ENCODE measurements at regions not wholly inside any gene's neighbourhood (a gene's known extent, or its start where the extent isn't known, plus 50 kb on each side); places are given as distances from the start of the nearest gene placed in this dataset.

- Mint-ChIP-seq H3K36me3 (ENCODE audit: low read depth) (peaks cover 8% of the 10 kb centered on the region), H3K27ac (no peak overlapping the region), H3K9me3 (no peaks in the 10 kb centered on the region), H3K27me3 (ENCODE audit: low read depth) (no peaks in the 10 kb centered on the region), H3K4me3 (no peak overlapping the region), H3K4me1 (no peaks in the 10 kb centered on the region)
- TF ChIP-seq CTCF (IDR thresholded peaks at IDR 0.05; ENCODE audit: unreplicated experiment in 3 of 3), result no peak
These were observed 210.1 kb downstream of the PCDH7 start for GRCh38 chr4:30930276-30930675.

GRCh38 chr4:30932581-30932980 lies 212.4 kb downstream of the PCDH7 start:
- Mint-ChIP-seq H3K36me3 (ENCODE audit: low read depth) (no peaks in the 10 kb centered on the region), H3K27me3 (ENCODE audit: low read depth) (no peaks in the 10 kb centered on the region), H3K27ac (no peak overlapping the region), H3K9me3 (no peaks in the 10 kb centered on the region), H3K4me3 (no peak overlapping the region), H3K4me1 (no peaks in the 10 kb centered on the region)
- TF ChIP-seq CTCF (IDR thresholded peaks at IDR 0.05; ENCODE audit: unreplicated experiment in 3 of 3), result no peak

GRCh38 chr4:30939069-30939468 lies 218.9 kb downstream of the PCDH7 start:
- H3K9me3 Mint-ChIP-seq, result no peaks in the 10 kb centered on the region
- TF ChIP-seq CTCF (IDR thresholded peaks at IDR 0.05; ENCODE audit: unreplicated experiment in 3 of 3), result no peak
- no peaks in the 10 kb centered on the region for H3K4me1 Mint-ChIP-seq
- no peaks in the 10 kb centered on the region for H3K36me3 Mint-ChIP-seq (ENCODE audit: low read depth)
- H3K4me3 Mint-ChIP-seq, result no peak overlapping the region
- no peaks in the 10 kb centered on the region for H3K27me3 Mint-ChIP-seq (ENCODE audit: low read depth)
- H3K27ac Mint-ChIP-seq, result no peak overlapping the region

GRCh38 chr4:30939684-30940083 lies 219.5 kb downstream of the PCDH7 start:
- H3K36me3 Mint-ChIP-seq (ENCODE audit: low read depth), result no peaks in the 10 kb centered on the region
- no peaks in the 10 kb centered on the region for H3K4me1 Mint-ChIP-seq
- no peaks in the 10 kb centered on the region for H3K27me3 Mint-ChIP-seq (ENCODE audit: low read depth)
- TF ChIP-seq CTCF (IDR thresholded peaks at IDR 0.05; ENCODE audit: unreplicated experiment in 3 of 3), result no peak
- H3K27ac Mint-ChIP-seq, result no peak overlapping the region
- H3K9me3 Mint-ChIP-seq, result no peaks in the 10 kb centered on the region
- H3K4me3 Mint-ChIP-seq, result no peak overlapping the region

GRCh38 chr4:30941641-30942040 lies 221.5 kb downstream of the PCDH7 start:
- Mint-ChIP-seq H3K4me3 (no peak overlapping the region), H3K9me3 (no peaks in the 10 kb centered on the region), H3K27me3 (ENCODE audit: low read depth) (peaks cover 4% of the 10 kb centered on the region), H3K4me1 (no peaks in the 10 kb centered on the region), H3K27ac (no peak overlapping the region), H3K36me3 (ENCODE audit: low read depth) (no peaks in the 10 kb centered on the region)
- TF ChIP-seq CTCF (IDR thresholded peaks at IDR 0.05; ENCODE audit: unreplicated experiment in 3 of 3), result no peak

- TF ChIP-seq CTCF (IDR thresholded peaks at IDR 0.05; ENCODE audit: unreplicated experiment in 3 of 3), result no peak
- Mint-ChIP-seq H3K9me3 (no peaks in the 10 kb centered on the region), H3K27ac (no peak overlapping the region), H3K4me3 (no peak overlapping the region), H3K27me3 (ENCODE audit: low read depth) (peaks cover 4% of the 10 kb centered on the region), H3K36me3 (ENCODE audit: low read depth) (no peaks in the 10 kb centered on the region), H3K4me1 (no peaks in the 10 kb centered on the region)
These were observed 223.2 kb downstream of the PCDH7 start for GRCh38 chr4:30943356-30943755.

All from nephron (organoid).